Stomach (tissue), 8 donors: ENCODE measurements at regions not wholly inside any gene's neighbourhood (a gene's known extent, or its start where the extent isn't known, plus 50 kb on each side); places are given as distances from the start of the nearest gene placed in this dataset.

Source experiments
- DNase-seq, 2 donors: peaks; one replicate each; pipeline versions ENCODE4 v3.0.0 to v3.0.0-alpha.2; 2013 to 2019
- H3K27ac ChIP-seq, 5 donors: fragments of 200-600 bp in 4 of 5; sonication (generic) in 4 of 5; one replicate each; pipeline ENCODE4 v1.5.1; 2013 to 2019; ENCODE audit warnings: mild to moderate bottlenecking in 1 of 5, moderate library complexity in 1 of 5
- H3K27me3 ChIP-seq, 3 donors: fragments of 200-600 bp; sonication (generic); one replicate each; pipeline ENCODE4 v1.5.1; 2017 to 2019; ENCODE audit warnings: mixed run types in 1 of 3
- H3K36me3 ChIP-seq, 4 donors: fragments of 200-600 bp; sonication (generic); 1 replicate in 3 of 4; 2 replicates in 1 of 4; pipeline ENCODE4 v1.5.1; 2016 to 2019
- H3K4me1 ChIP-seq, 4 donors: fragments of 200-600 bp; sonication (generic); one replicate each; pipeline ENCODE4 v1.5.1; 2016 to 2019
- H3K4me3 ChIP-seq, 4 donors: fragments of 200-600 bp; sonication (generic) in 3 of 4; one replicate each; pipeline ENCODE4 v1.5.1; 2016 to 2019; ENCODE audit warnings: mild to moderate bottlenecking in 1 of 4
- H3K9me3 ChIP-seq, 4 donors: fragments of 200-600 bp; sonication (generic); one replicate each; pipeline ENCODE4 v1.5.1; 2016 to 2019
- CTCF ChIP-seq, 7 experiments: fragments of 450-650 bp in 4 of 7; fragments of 200-600 bp in 3 of 7; sonication (generic) in 3 of 7; IDR thresholded peaks; one replicate each; pipeline ENCODE4 v1.5.1; 2016 to 2019; ENCODE audit warnings: antibody characterized with exemption in 7 of 7, control low read depth in 2 of 7, mild to moderate bottlenecking in 1 of 7
- EP300 ChIP-seq: sonication (generic); formaldehyde crosslinking; IDR thresholded peaks from one replicate; pipeline ENCODE4 v1.6.1; 2017; ENCODE audit warnings: antibody characterized with exemption
- POLR2A ChIP-seq, 4 donors: fragments of 450-650 bp; IDR thresholded peaks; one replicate each; pipeline ENCODE4 v1.6.1; 2016; ENCODE audit warnings: antibody characterized with exemption in 4 of 4, control low read depth in 2 of 4, mild to moderate bottlenecking in 1 of 4, moderate library complexity in 1 of 4
- POLR2AphosphoS5 ChIP-seq, 3 donors: sonication (generic); formaldehyde crosslinking; IDR thresholded peaks; one replicate each; pipeline ENCODE4 v1.6.1; 2016; ENCODE audit warnings: antibody characterized with exemption in 3 of 3
- WGBS, 5 donors: extraction: QIAGEN DNeasy Blood & Tissue Kit in 3 of 5; methylation state at CpG; one replicate each; pipeline versions ENCODE4 v1.1.5 to v1.1.7; 2013 to 2018; 5-methylcytosine and 5-hydroxymethylcytosine counted together
- intact Hi-C: fragments of 100-400 bp; cut with DNase I; formaldehyde crosslinking; loops from one replicate; pipeline ENCODE4 v1.15.1; 2023; ENCODE audit warnings: low total_unique reads
- donor health status: healthy with polysubstance abuse.
- donor health status: Bipolar disorder and iron deficiency.
- donor health status: healthy.

GRCh38 chr1:60541831-60542532 lies 468.4 kb upstream of the C1orf87 start:
- 53 to 70% (median 58%) methylated on average over 2 of the region's 2 CpGs for WGBS, 5 donors
- Histone ChIP-seq H3K9me3 (peaks cover 0 to 11% (median 5%) of the 10 kb centered on the region in 4 donors), H3K4me3 (no peak overlapping the region), H3K36me3 (no peaks in the 10 kb centered on the region), H3K4me1 (peaks cover 0 to 14% (median 0%) of the 10 kb centered on the region in 4 donors), H3K27ac (no peak overlapping the region), H3K27me3 (no peaks in the 10 kb centered on the region)
- peak in 1 of 2 donors; percentile 13 for DNase-seq
- intact Hi-C loops, result no loop called here
- TF ChIP-seq EP300, result no peak

- intact Hi-C loops, result no loop called here
- peaks cover 0 to 14% (median 0%) of the 10 kb centered on the region in 4 donors for H3K4me1 ChIP-seq
- peaks cover 0 to 11% (median 5%) of the 10 kb centered on the region in 4 donors for H3K9me3 ChIP-seq
- H3K4me3 ChIP-seq, result no peak overlapping the region
- no peak for DNase-seq
- no peak overlapping the region for H3K27ac ChIP-seq
- no peaks in the 10 kb centered on the region for H3K27me3 ChIP-seq
- 72 to 81% (median 77%) methylated on average over 12 of the region's 12 CpGs for WGBS, 5 donors
- TF ChIP-seq EP300 (no peak), CTCF (IDR thresholded peaks at IDR 0.05) (no peak), POLR2AphosphoS5 (IDR thresholded peaks at IDR 0.05) (no peak), POLR2A (IDR thresholded peaks at IDR 0.05) (no peak)
- no peaks in the 10 kb centered on the region for H3K36me3 ChIP-seq
Observed at GRCh38 chr1:60540141-60540540, 466.6 kb upstream of the C1orf87 start.

- no peak for DNase-seq
- Histone ChIP-seq H3K27ac (no peak overlapping the region), H3K9me3 (peaks cover 0 to 11% (median 5%) of the 10 kb centered on the region in 4 donors), H3K4me3 (no peak overlapping the region), H3K4me1 (no peaks in the 10 kb centered on the region), H3K27me3 (no peaks in the 10 kb centered on the region), H3K36me3 (no peaks in the 10 kb centered on the region)
- TF ChIP-seq EP300 (no peak), CTCF (IDR thresholded peaks at IDR 0.05) (no peak), POLR2A (IDR thresholded peaks at IDR 0.05) (no peak), POLR2AphosphoS5 (IDR thresholded peaks at IDR 0.05) (no peak)
- intact Hi-C loops, result no loop called here
- 78 to 87% (median 79%) methylated on average over 2 of the region's 2 CpGs for WGBS, 5 donors
Observed at GRCh38 chr1:60535713-60536112, 462.1 kb upstream of the C1orf87 start.

GRCh38 chr1:60527567-60527966 lies 454.0 kb upstream of the C1orf87 start:
- H3K4me3 ChIP-seq, result no peak overlapping the region
- no peaks in the 10 kb centered on the region for H3K27me3 ChIP-seq
- TF ChIP-seq POLR2AphosphoS5 (IDR thresholded peaks at IDR 0.05), result no peak
- TF ChIP-seq CTCF (IDR thresholded peaks at IDR 0.05), result no peak
- no peak for TF ChIP-seq EP300
- no peak for TF ChIP-seq POLR2A (IDR thresholded peaks at IDR 0.05)
- intact Hi-C loops, result no loop called here
- no peaks in the 10 kb centered on the region for H3K4me1 ChIP-seq
- H3K36me3 ChIP-seq, result no peaks in the 10 kb centered on the region
- no peak overlapping the region for H3K27ac ChIP-seq
- DNase-seq, result no peak
- no peaks in the 10 kb centered on the region for H3K9me3 ChIP-seq

- Histone ChIP-seq H3K4me3 (no peak overlapping the region), H3K27ac (no peak overlapping the region), H3K4me1 (no peaks in the 10 kb centered on the region), H3K27me3 (no peaks in the 10 kb centered on the region), H3K9me3 (no peaks in the 10 kb centered on the region), H3K36me3 (no peaks in the 10 kb centered on the region)
- intact Hi-C loops, result no loop called here
- WGBS, 5 donors, result 56 to 77% (median 67%) methylated on average over 3 of the region's 3 CpGs
- no peak for DNase-seq
- TF ChIP-seq POLR2AphosphoS5 (IDR thresholded peaks at IDR 0.05), result no peak
Observed at GRCh38 chr1:60516996-60517395, 443.4 kb upstream of the C1orf87 start.
